C4-2B (cell line): ENCODE measurements at regions not wholly inside any gene's neighbourhood (a gene's known extent, or its start where the extent isn't known, plus 50 kb on each side); places are given as distances from the start of the nearest gene placed in this dataset.

Source experiments
- H3K27ac ChIP-seq: fragments of 450-650 bp; 2 replicates; pipeline ENCODE4 v1.5.1; 2017
- ZFX ChIP-seq: fragments of 450-650 bp; IDR thresholded peaks from 2 replicates; pipeline ENCODE4 v1.6.1; 2017
- TF ChIP-seq, protein P1 (sequence below): fragments of 450-650 bp; conservative IDR thresholded peaks from 2 replicates; pipeline ENCODE4 v1.5.1; 2017; ENCODE audit warnings: mild to moderate bottlenecking

DNA sequence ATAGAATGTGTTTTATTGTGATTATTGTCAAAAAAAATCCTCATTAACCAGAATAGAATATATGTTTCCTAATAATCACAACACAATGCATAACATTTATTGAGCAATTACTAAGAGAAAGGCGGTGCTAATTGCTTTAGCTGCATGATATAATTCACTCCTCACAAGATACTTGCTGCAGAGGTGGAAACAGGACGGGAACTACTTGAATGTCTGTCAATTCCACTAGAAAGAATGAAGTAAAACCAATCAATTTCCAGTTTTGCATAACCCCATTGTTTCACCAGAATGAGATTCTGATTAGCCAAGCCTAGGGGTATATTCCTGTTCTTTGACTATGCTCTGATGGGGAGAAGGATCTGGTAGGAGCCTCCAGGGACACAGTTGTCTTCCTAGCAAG, 239.1 kb upstream of the NRP1 start:
- no peak overlapping the region for H3K27ac ChIP-seq
- TF ChIP-seq ZFX, result no peak
- TF ChIP-seq, protein P1, sequence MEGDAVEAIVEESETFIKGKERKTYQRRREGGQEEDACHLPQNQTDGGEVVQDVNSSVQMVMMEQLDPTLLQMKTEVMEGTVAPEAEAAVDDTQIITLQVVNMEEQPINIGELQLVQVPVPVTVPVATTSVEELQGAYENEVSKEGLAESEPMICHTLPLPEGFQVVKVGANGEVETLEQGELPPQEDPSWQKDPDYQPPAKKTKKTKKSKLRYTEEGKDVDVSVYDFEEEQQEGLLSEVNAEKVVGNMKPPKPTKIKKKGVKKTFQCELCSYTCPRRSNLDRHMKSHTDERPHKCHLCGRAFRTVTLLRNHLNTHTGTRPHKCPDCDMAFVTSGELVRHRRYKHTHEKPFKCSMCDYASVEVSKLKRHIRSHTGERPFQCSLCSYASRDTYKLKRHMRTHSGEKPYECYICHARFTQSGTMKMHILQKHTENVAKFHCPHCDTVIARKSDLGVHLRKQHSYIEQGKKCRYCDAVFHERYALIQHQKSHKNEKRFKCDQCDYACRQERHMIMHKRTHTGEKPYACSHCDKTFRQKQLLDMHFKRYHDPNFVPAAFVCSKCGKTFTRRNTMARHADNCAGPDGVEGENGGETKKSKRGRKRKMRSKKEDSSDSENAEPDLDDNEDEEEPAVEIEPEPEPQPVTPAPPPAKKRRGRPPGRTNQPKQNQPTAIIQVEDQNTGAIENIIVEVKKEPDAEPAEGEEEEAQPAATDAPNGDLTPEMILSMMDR, result no peak

DNA sequence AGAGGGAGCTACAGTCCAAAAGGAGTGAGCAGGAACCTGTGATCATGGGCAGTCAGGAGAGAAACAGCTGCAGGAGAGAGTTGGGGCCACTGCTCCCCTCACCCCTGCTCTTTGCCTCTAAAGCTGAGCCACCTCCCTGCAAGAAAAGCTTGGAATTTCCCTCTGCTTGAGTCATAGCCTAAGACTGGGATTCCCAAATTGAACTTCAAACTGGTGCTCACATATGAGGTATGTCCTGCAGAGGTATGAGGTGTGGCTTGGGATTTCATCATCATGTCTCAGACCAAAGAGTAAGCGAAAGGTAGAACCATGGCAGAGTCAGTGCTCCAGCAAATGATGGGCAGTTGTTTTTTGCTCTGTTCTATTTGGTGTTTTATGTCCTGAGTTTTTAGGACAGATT, 237.1 kb upstream of the NRP1 start:
- no peak overlapping the region for H3K27ac ChIP-seq
- TF ChIP-seq, protein P1, result no peak
- no peak for TF ChIP-seq ZFX

DNA sequence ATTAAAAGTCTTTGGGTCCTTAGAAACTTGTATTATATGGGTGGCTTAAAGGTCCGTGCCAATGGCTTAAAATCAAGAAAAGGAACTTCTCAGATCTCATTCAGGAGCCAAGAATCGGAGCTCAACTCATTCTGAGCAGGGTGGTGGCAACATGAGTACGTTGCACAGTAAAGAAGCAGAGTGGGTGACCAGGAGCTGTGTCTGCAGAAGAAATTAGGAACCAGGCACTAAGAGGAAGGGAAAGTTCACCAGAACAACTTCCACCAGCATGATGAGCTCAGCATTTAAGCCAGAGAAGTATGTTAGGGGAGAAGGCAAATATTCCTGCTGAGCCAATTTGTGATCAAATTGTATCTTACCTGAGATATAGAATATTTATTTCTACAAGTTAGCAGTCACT, 236.0 kb upstream of the NRP1 start:
- H3K27ac ChIP-seq, result no peak overlapping the region
- no peak for TF ChIP-seq ZFX
- TF ChIP-seq, protein P1, result no peak

DNA sequence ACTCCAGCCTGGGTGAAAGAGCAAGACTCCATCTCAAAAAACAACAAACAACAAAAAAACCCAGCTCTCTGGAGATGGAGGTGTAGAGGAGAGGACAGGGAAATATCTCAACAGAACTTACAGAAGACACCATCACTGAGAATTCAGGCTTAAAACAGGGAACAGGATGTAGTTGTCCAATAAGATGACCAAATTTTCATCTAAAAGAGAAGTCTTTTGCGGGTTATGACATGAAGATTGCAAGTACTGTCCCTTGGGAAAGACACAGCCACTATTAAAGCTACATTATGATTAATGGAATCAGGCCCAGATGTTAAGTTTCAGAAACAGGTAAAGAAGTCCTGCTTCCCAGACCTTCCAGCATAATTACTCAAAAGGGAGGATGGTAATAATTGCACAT, 235.2 kb upstream of the NRP1 start:
- TF ChIP-seq ZFX, result no peak
- TF ChIP-seq, protein P1, result no peak
- H3K27ac ChIP-seq, result no peak overlapping the region

DNA sequence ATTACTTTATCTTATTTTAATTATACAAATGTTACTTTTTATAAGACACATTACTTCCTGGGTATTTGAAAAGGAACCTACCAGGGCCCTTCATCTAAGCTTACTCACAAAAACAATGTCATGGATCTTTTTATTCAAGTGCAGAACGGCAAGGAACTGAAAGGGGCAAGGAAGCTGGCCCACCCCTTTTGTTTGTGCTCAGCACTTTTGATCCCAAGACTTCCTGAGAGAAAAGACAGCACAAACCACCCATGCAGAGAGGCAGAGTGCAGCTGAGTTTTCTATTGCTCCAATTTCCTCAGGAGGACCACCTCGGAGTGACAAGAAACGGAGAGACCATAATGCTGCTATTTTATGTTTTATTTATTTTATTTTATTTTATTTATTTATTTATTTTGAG, 232.0 kb upstream of the NRP1 start:
- TF ChIP-seq, protein P1, result no peak
- no peak for TF ChIP-seq ZFX
- H3K27ac ChIP-seq, result no peak overlapping the region

DNA sequence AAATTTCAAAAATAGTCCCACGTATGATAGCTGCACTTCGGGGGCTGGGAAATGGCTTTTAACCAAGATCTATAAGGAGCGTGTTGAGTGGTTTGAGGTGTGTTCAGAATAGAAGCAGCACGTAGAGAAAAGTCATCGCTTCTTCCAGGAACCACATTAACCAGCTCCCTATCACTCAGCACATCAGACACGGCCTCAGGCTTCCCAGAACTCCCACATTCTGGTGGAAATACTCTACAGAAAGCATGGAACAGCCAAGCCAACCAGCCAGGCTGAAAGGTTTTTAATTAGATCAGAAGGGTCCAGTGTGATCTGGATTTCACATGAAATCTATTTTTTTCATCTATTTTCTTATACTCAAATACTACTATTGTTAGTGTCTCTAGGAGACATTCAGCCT, 231.5 kb upstream of the NRP1 start:
- H3K27ac ChIP-seq, result no peak overlapping the region
- TF ChIP-seq ZFX, result no peak
- TF ChIP-seq, protein P1, result no peak

DNA sequence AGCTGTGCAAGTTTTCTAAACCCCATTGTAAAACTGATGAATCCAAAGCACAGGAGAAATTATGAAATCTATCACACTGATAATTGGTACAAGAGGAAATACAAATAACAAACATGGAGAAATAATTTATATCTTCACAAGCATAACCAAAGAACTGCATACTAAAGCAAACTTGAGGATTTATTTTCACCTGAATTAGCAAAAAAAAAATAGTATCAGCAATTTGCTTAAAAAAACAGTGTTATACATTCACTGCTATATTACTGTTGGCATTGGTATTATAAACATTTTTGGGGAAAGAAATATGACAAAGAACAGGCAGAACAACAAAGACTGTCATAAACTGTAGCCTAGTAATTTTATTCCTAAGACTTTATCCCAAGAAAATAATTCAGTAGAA, 230.8 kb upstream of the NRP1 start:
- no peak overlapping the region for H3K27ac ChIP-seq
- TF ChIP-seq, protein P1, result no peak
- no peak for TF ChIP-seq ZFX
